ENCODE measurements at regions not wholly inside any gene's neighbourhood (a gene's known extent, or its start where the extent isn't known, plus 50 kb on each side); places are given as distances from the start of the nearest gene placed in this dataset.

GRCh38 chr2:163259489-163259888, 420.9 kb upstream of the KCNH7 start:
- DNase-seq: no peak

- DNase-seq: no peak
Observed at GRCh38 chr2:163255086-163255485, 416.5 kb upstream of the KCNH7 start.

- no peak for DNase-seq
Observed at GRCh38 chr2:163253621-163254285, 415.2 kb upstream of the KCNH7 start.

GRCh38 chr2:163252199-163252598, 413.6 kb upstream of the KCNH7 start:
- no peak for DNase-seq

DNA sequence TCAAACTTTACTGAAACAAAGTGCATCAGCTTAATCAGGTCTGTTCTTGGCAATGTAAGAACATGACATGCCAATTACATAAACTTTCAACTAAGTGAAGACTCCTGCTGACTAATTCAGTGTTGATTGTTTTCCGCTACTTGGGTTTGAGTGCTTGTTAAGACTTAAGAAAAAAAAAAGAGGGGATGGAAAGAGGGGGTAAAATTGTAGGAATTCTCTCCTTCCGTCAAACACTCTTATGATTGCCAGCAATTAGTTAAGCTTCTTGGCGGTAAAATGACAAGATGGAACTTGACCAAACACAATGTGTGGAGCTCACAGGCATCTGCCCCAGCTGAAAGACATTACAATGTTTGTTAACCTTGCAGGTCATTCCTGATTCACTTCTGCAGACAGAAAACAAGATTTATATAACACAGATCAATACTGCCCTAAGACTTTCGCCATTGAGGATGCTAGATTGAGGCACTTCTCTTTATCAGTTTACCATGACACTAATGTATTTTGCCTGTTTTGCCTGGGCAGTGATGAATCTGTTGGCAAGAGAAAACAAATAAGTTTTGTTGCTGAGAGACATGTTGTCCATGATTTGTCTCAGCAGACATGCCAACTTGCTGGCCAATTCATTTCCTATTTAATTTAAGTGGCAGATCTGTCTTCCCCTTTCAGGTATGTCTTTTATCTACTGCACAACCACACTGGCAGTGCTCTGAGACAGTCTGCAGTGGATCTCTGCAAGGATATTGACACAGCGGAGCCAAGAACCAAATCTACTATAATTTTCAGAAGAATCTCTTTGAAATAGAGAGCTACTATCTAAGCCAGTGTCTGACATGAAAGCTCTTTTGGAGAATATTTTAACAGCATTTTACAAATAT, 410.0 kb upstream of the KCNH7 start:
- no peak for DNase-seq

GRCh38 chr2:163247847-163248220, 409.3 kb upstream of the KCNH7 start:
- no peak for DNase-seq

DNA sequence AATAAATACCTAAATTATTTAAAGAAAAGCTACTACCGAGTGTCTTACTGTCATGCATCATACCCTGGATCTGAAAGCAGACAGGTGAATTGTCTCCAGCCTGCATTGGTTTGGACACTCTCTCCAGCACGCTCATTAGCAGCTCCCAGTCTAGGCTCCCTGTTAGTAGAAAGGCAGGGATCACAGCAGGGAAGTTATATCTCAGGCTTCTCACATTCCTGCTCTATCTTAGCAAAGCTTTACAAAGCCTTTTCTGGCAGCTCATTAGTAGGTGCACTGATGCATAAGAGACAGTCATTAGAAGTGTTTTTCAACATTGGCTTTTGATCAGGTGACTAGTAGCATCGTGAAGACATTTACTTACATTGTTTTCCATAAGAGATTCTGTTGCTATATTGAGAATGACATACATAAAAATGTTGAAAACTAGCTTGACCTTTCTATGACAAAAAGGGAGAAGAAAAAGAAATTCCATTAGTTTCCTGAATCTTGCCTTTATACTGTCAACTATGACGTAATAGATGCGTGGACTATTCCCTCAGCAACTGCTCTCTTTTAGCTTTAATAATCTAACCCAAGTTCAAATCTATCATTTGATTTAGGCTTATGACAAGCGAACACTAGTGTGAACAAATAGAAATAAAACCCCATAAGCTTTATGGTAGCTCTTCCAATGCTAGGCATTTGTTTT, 408.7 kb upstream of the KCNH7 start:
- no peak for DNase-seq

- no peak for DNase-seq
Observed at GRCh38 chr2:163246135-163246534, 407.6 kb upstream of the KCNH7 start.

DNA sequence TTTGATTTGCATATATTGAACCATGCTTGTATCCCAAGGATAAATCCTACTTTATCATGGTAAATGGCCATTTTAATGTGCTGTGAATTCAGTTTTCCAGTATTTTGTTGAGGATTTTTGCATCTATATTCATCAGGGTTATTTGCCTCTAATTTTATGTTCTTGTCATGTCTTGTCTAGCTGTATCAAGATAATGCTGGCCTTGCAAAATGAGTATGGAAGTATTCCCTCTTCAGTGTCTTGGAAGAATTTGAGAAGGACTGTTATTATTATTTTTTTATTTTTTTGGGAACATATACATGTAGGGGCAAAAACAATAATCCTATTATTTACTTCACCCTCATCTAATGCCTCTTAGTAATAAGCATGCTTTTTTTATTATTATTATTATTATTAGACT, 398.0 kb upstream of the KCNH7 start:
- DNase-seq: no peak

- no peak for DNase-seq
Observed at GRCh38 chr2:163231666-163232065, 393.1 kb upstream of the KCNH7 start.

- DNase-seq: no peak
Observed at GRCh38 chr2:163213661-163214081, 375.1 kb upstream of the KCNH7 start.

- no peak for DNase-seq
Observed at GRCh38 chr2:163210430-163210918, 371.9 kb upstream of the KCNH7 start.

DNA sequence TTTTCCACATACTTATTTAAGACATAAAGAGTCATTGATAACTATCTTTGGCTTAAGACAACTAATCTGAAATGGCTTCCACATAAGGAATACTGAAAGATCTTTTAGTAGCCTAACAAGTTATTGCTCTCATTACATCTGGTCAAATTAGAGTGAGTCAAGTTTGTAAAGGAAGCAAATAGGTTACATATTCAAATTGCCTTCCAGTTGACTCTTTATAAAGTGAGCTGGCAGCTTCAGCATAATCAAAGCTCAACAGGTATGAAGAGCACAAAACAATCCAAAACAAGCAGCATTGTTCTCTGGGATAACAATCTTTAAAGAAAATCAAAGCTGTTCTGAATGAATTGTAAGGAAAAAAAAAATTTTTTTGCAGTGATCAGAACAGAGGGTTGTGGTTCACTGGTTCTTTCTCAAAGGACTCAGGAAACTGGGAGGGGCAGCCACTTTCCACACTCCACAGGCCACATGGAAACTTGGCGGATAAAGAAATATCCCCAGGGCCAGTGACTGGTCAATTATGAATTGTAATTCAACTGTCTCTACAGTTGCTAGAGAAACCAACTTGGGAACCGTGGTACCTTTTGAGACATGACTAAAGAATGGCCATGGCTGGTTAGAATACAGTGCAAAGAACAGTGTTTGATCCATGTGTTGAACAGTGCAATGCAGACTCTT, 369.3 kb upstream of the KCNH7 start:
- DNase-seq: no peak

DNA sequence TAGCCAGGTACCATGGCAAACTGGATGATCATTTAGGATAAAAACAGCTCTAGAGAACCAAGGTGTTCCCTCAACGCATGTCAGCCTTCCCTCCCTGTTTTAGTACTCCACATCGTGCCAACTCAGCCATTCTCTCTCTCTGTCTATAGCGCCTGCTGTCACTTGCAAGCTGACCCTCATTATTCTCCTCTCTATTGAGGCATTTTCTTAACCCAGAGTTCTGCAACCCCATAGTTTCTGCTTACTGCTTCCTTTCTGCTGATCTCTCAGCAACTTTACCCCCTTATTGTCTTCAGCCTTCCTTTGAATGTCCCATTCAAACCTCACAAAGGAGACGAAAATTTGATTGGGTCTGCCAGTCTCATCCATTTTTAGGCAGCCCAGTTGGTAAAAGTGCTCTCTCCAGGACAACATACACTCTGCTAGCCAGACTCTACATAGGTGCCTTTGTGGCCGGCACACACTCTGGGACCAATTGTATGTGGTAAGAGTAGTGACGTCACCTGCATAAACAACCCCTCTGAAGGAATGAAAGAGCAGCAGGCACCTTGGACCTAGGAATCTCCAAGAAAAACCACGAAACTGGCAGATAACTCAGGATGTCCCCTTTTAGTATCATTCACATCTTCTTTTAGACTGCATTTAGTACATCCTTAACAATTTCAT, 367.2 kb upstream of the KCNH7 start:
- no peak for DNase-seq

DNA sequence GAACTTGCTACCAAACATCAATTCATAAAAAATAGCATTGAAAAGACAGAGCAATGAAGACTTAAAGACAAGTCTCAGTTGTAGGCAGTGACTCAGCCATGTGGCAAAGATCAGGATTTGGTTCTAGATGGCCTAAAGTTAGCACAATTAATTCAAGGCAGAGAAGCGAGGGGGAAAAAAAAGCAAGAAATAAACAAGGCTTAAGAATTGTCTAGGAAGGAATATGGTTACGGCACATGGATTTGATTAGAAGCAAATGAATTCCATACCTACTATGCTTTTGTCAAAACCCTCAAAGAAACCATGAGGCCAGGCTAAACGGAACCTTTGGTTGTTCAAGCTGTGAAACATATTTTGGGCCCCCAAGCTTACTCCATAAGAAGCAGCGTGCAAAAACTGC, 362.2 kb upstream of the KCNH7 start:
- no peak for DNase-seq

DNA sequence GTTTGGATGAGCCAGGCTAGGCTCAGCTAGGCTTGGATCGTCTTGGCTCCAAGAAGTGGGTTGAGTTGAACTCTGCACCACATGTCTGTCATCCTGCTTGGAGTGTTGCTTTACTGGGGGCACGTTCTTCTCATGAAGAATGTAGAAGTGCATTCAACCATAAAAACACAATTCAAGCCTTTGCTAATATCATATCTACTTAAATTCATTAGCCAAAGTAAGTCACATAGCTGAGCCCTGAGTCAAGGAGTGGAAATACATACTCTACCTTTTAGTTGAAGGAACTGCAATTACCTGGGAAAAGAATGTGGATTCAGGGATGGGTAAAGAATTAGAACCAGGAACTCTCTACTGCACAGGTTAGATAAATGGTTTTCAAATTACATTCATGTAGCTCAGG, 360.4 kb upstream of the KCNH7 start:
- DNase-seq: no peak

DNA sequence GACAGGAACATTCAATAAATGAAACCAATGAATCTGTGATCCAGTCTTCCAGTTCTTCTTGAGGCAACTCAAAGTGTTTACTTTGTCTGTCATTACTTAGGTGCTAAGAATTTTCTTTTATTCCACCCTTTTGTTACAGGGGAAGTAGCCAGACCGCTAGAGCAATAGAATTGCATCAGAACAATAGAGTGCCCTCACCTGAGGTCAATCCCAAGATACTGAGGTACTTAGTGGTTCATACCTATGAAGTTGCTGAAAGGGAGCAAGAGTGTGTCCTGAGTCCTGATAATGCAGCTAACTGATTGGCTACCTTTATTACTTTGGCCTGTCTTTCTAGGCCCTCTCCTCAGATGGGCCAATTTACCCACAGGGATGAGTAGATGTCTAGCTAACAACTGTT, 359.4 kb upstream of the KCNH7 start:
- DNase-seq: no peak

- no peak for DNase-seq
Observed at GRCh38 chr2:163191372-163191771, 352.8 kb upstream of the KCNH7 start.

DNA sequence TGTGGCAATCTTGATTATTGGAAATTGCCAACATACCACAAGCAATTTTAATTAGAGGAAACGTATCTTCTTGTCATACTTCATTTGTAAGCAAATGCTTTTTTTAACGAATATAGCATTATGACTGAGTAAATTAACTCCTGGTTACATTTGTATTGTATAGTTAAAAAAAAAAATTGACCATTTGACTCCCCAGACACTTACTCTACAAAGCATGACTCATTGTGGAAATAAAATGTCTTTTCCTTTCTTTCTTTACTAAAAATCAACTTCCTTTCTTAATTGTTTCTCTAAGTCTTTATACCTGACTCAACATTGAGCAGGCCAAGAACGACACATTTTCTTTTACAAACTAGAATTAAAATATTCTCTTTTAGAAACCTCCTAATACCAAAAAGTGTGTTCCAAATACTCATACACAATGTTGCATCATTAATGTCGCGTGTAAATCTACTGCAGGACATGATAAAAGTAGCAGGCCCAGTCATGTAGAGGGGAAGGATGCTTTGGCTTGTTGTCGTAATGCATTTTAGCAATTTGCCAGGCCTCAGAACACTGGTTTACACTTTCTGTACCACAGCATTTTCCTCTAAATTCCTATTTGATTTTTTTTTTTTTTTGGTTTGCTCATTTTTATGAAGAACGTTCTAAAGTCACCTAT, 349.6 kb upstream of the KCNH7 start:
- DNase-seq: no peak

DNA sequence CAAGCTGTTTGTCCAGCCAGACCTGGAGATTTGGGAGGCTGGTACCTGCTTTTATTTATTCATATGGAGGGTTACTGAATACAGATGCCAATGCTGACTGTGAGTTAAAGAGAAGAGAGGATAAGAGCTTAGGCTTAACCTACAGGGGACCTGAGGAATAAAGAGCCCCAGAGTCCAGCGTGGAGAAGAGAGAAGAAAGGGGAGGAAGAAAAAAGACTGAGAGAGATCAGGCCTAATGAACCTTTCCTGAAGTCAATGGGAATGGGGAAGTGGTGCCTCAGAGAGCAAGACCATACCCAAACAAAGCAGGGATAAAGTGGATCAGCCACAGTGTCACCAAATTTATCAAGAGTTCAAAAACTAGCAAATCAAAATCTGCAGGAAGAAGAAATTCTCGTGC, 348.6 kb upstream of the KCNH7 start:
- no peak for DNase-seq

- DNase-seq: no peak
Observed at GRCh38 chr2:163185160-163185559, 346.6 kb upstream of the KCNH7 start.

All from T-helper 1 cell (primary cell).